Neural cell (in vitro differentiated cells): ENCODE measurements at regions not wholly inside any gene's neighbourhood (a gene's known extent, or its start where the extent isn't known, plus 50 kb on each side); places are given as distances from the start of the nearest gene placed in this dataset.
"Not testable (repeated sequence)": the region's sequence is repeated elsewhere in the genome, so short reads cannot be mapped to it uniquely, and the experiment has no call there.

ENCODE experiments used
- H2AFZ ChIP-seq: fragments of 200-600, 300-800 bp; sonication (generic), shearing (Covaris generic); 2 replicates; pipeline ENCODE4 v1.6.0; 2014; ENCODE audit warnings: low read depth, mild to moderate bottlenecking, antibody characterized with exemption, low read length, moderate library complexity
- H3F3A ChIP-seq: fragments of 200-600 bp; shearing (Covaris generic); 2 replicates; pipeline ENCODE4 v1.6.1; 2016; ENCODE audit warnings: mild to moderate bottlenecking, moderate library complexity, mixed read lengths, antibody characterized with exemption, low read length; ENCODE audit not compliant: insufficient read depth, poor library complexity, severe bottlenecking
- H3K27ac ChIP-seq: fragments of 200-600, 300-800 bp; sonication (generic), shearing (Covaris generic); 2 replicates; pipeline ENCODE4 v1.5.1; 2014; ENCODE audit warnings: mild to moderate bottlenecking, low read length, moderate library complexity
- H3K27me3 ChIP-seq: fragments of 300-800, 200-600 bp; sonication (generic), shearing (Covaris generic); 2 replicates; pipeline ENCODE4 v1.6.0; 2014; ENCODE audit warnings: mild to moderate bottlenecking, low read depth, low read length, moderate library complexity; ENCODE audit not compliant: insufficient read depth
- H3K36me3 ChIP-seq: fragments of 300-800, 200-600 bp; sonication (generic), shearing (Covaris generic); 2 replicates; pipeline ENCODE4 v1.5.1; 2014; ENCODE audit warnings: mild to moderate bottlenecking, antibody characterized with exemption, low read length, moderate library complexity; ENCODE audit not compliant: insufficient read depth
- H3K4me2 ChIP-seq: fragments of 300-800, 200-600 bp; sonication (generic), shearing (Covaris generic); 2 replicates; pipeline ENCODE4 v1.6.0; 2014; ENCODE audit warnings: mild to moderate bottlenecking, low read length
- H3K4me3 ChIP-seq: fragments of 300-800, 200-600 bp; sonication (generic), shearing (Covaris generic); 2 replicates; pipeline ENCODE4 v1.5.1; 2014; ENCODE audit warnings: mild to moderate bottlenecking, low read length, moderate library complexity
- H3K79me2 ChIP-seq: fragments of 200-600 bp; shearing (Covaris generic); replicated peaks from 2 replicates; pipeline ENCODE4 v1.6.0; 2014; ENCODE audit warnings: mild to moderate bottlenecking, low read length, moderate library complexity; ENCODE audit not compliant: insufficient read depth
- H3K9ac ChIP-seq: fragments of 300-800, 200-600 bp; sonication (generic), shearing (Covaris generic); 2 replicates; pipeline ENCODE4 v1.6.1; 2016; ENCODE audit warnings: mild to moderate bottlenecking, low read length, mixed read lengths
- H3K9me2 ChIP-seq: fragments of 200-600 bp; shearing (Covaris generic); 2 replicates; pipeline ENCODE4 v1.6.1; 2016; ENCODE audit warnings: mild to moderate bottlenecking, low read length, mixed read lengths; ENCODE audit not compliant: insufficient read depth
- H3K9me3 ChIP-seq: fragments of 200-600, 300-800 bp; sonication (generic), shearing (Covaris generic); 2 replicates; pipeline ENCODE4 v1.6.1; 2016; ENCODE audit warnings: mild to moderate bottlenecking, mixed run types, low read length, moderate library complexity, mixed read lengths
- H4K20me1 ChIP-seq: fragments of 200-600 bp; shearing (Covaris generic); 2 replicates; pipeline ENCODE4 v1.6.1; 2016; ENCODE audit warnings: mild to moderate bottlenecking, mixed run types; ENCODE audit not compliant: insufficient read depth
- CTCF ChIP-seq: fragments of 450-650 bp; IDR thresholded peaks from 2 replicates; pipeline ENCODE4 v1.5.1; 2014; ENCODE audit warnings: antibody characterized with exemption, mild to moderate bottlenecking, moderate library complexity; ENCODE audit not compliant: poor library complexity, severe bottlenecking
- EP300 ChIP-seq: fragments of 450-650 bp; conservative IDR thresholded peaks from 2 replicates; pipeline ENCODE4 v1.6.1; 2014; ENCODE audit warnings: antibody characterized with exemption, mild to moderate bottlenecking, moderate library complexity; ENCODE audit not compliant: poor library complexity, severe bottlenecking
- EZH2 ChIP-seq: fragments of 200-600, 300-800 bp; shearing (Covaris generic), sonication (generic); IDR thresholded peaks from 2 replicates; pipeline ENCODE4 v1.6.1; 2014; ENCODE audit warnings: antibody characterized with exemption, low read length, borderline replicate concordance, mild to moderate bottlenecking; ENCODE audit not compliant: insufficient read depth, poor library complexity, severe bottlenecking
- MXI1 ChIP-seq: fragments of 450-650 bp; conservative IDR thresholded peaks from 2 replicates; pipeline ENCODE4 v1.6.1; 2014; ENCODE audit warnings: antibody characterized with exemption, mild to moderate bottlenecking; ENCODE audit not compliant: poor library complexity, severe bottlenecking
- POLR2AphosphoS5 ChIP-seq: IDR thresholded peaks from 2 replicates; pipeline ENCODE4 v1.6.1; 2012
- RAD21 ChIP-seq: fragments of 450-650 bp; conservative IDR thresholded peaks from 2 replicates; pipeline ENCODE4 v1.6.1; 2014; ENCODE audit warnings: antibody characterized with exemption, mild to moderate bottlenecking, moderate library complexity
- REST ChIP-seq: IDR thresholded peaks from 2 replicates; pipeline ENCODE4 v1.6.1; 2012; ENCODE audit warnings: borderline replicate concordance
- SMC3 ChIP-seq: fragments of 450-650 bp; conservative IDR thresholded peaks from 2 replicates; pipeline ENCODE4 v1.6.1; 2014; ENCODE audit warnings: antibody characterized with exemption, mild to moderate bottlenecking, moderate library complexity; ENCODE audit not compliant: poor library complexity
- TAF1 ChIP-seq: IDR thresholded peaks from 2 replicates; pipeline ENCODE4 v1.6.1; 2012; ENCODE audit warnings: low read depth

DNA sequence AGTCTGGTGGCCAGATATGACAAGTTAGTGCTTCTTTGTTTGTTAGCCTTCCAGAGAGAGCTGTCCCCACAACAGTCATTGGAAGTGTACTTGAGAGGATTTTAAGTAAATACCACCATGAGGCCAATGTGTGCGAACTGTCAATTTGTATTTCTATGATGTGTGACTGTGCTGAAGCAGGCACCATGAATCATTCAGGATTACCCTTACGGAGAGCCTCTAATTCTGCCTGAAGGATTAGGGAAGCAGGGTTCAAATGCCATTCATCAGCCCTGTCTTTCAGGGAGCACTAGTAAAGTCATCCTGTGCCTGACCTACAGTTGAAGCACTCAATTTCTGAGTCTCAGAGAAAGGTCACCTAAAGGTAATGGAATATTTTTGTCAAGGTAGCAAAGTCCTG is 109.3 kb downstream of the GATA3 start:
- TF ChIP-seq REST = no peak
- no peak for TF ChIP-seq SMC3
- TF ChIP-seq RAD21 = no peak
- no peak for TF ChIP-seq MXI1
- no peak for TF ChIP-seq POLR2AphosphoS5
- no peak for TF ChIP-seq EZH2
- TF ChIP-seq EP300 = no peak
- no peak for TF ChIP-seq TAF1
- H3K9ac ChIP-seq = no peak overlapping the region

GRCh38 chr10:8164640-8165039 is 110.2 kb downstream of the GATA3 start:
- not testable (repeated sequence) for H3K4me3 ChIP-seq, H4K20me1 ChIP-seq, H3K9me2 ChIP-seq, H3F3A ChIP-seq, H3K4me2 ChIP-seq, H3K27me3 ChIP-seq, H3K79me2 ChIP-seq, H3K9ac ChIP-seq, H3K9me3 ChIP-seq, H3K27ac ChIP-seq, H2AFZ ChIP-seq, H3K36me3 ChIP-seq

More for the DNA sequence above, 109.3 kb downstream of the GATA3 start:
- H3K4me2 ChIP-seq = no peak overlapping the region
- no peaks in the 10 kb centered on the region for H3K36me3 ChIP-seq
- H3K9me3 ChIP-seq = peaks cover 5% of the 10 kb centered on the region
- no peak overlapping the region for H2AFZ ChIP-seq
- H3K9me2 ChIP-seq = no peaks in the 10 kb centered on the region
- no peak overlapping the region for H3K27ac ChIP-seq
- H3K79me2 ChIP-seq = no peaks in the 10 kb centered on the region
- no peaks in the 10 kb centered on the region for H3K27me3 ChIP-seq
- no peaks in the 10 kb centered on the region for H3F3A ChIP-seq
- no peaks in the 10 kb centered on the region for H4K20me1 ChIP-seq
- H3K4me3 ChIP-seq = no peak overlapping the region

- Histone ChIP-seq H3K36me3 (no peaks in the 10 kb centered on the region), H3K9me2 (no peaks in the 10 kb centered on the region), H3K79me2 (no peaks in the 10 kb centered on the region), H3K9ac (no peak overlapping the region), H4K20me1 (no peaks in the 10 kb centered on the region), H3K4me3 (no peak overlapping the region), H3K27me3 (no peaks in the 10 kb centered on the region), H3K27ac (no peak overlapping the region), H3K9me3 (peaks cover 5% of the 10 kb centered on the region), H3F3A (no peaks in the 10 kb centered on the region), H2AFZ (no peak overlapping the region), H3K4me2 (no peak overlapping the region)
- TF ChIP-seq CTCF (no peak), EP300 (no peak), POLR2AphosphoS5 (no peak), TAF1 (no peak), MXI1 (no peak), RAD21 (no peak), SMC3 (no peak), REST (no peak), EZH2 (no peak)
Observed at GRCh38 chr10:8168836-8169235, 114.3 kb downstream of the GATA3 start.
